LoVo (cell line): ENCODE measurements at regions not wholly inside any gene's neighbourhood (a gene's known extent, or its start where the extent isn't known, plus 50 kb on each side); places are given as distances from the start of the nearest gene placed in this dataset.
"Not testable (repeated sequence)": the region's sequence is repeated elsewhere in the genome, so short reads cannot be mapped to it uniquely, and the experiment has no call there.

Source experiments
- DNase-seq: peaks from one replicate; pipeline ENCODE4 v3.0.0-alpha.2; 2016; ENCODE audit warnings: low spot score

- no peak for DNase-seq
These were observed 404.4 kb downstream of the CYLC2 start for GRCh38 chr9:103399535-103399934.

- no peak for DNase-seq
These were observed 412.1 kb downstream of the CYLC2 start for GRCh38 chr9:103407260-103407659.

GRCh38 chr9:103410059-103410458, 414.9 kb downstream of the CYLC2 start:
- no peak for DNase-seq

- DNase-seq, result no peak
These were observed 432.6 kb downstream of the CYLC2 start for GRCh38 chr9:103427696-103428095.

- DNase-seq, result no peak
These were observed 435.3 kb downstream of the CYLC2 start for GRCh38 chr9:103430469-103430868.

GRCh38 chr9:103431809-103432208, 436.7 kb downstream of the CYLC2 start:
- DNase-seq, result no peak

GRCh38 chr9:103444176-103444575, 449.0 kb downstream of the CYLC2 start:
- no peak for DNase-seq

GRCh38 chr9:103458826-103459225, 463.7 kb downstream of the CYLC2 start:
- no peak for DNase-seq

GRCh38 chr9:103471241-103471640, 476.1 kb downstream of the CYLC2 start:
- DNase-seq, result no peak

GRCh38 chr9:103474156-103474555, 479.0 kb downstream of the CYLC2 start:
- DNase-seq, result no peak

GRCh38 chr9:103483471-103484096, 488.5 kb downstream of the CYLC2 start:
- DNase-seq, result no peak

GRCh38 chr9:103485138-103485537, 490.0 kb downstream of the CYLC2 start:
- DNase-seq, result no peak

GRCh38 chr9:103514767-103515166, 519.6 kb downstream of the CYLC2 start:
- DNase-seq, result no peak

GRCh38 chr9:103522409-103522808, 527.3 kb downstream of the CYLC2 start:
- DNase-seq, result no peak

- DNase-seq, result no peak
These were observed 535.8 kb downstream of the CYLC2 start for GRCh38 chr9:103530934-103531333.

- no peak for DNase-seq
These were observed 538.2 kb downstream of the CYLC2 start for GRCh38 chr9:103533318-103533717.

- DNase-seq, result no peak
These were observed 542.3 kb downstream of the CYLC2 start for GRCh38 chr9:103537426-103537825.

GRCh38 chr9:103545260-103545659, 548.8 kb upstream of the SMC2 start:
- DNase-seq, result no peak

- no peak for DNase-seq
These were observed 541.4 kb upstream of the SMC2 start for GRCh38 chr9:103552712-103553111.

- DNase-seq, result no peak
These were observed 520.1 kb upstream of the SMC2 start for GRCh38 chr9:103574056-103574455.

- DNase-seq, result no peak
These were observed 507.4 kb upstream of the SMC2 start for GRCh38 chr9:103586721-103587120.

GRCh38 chr9:103601287-103601686, 492.8 kb upstream of the SMC2 start:
- no peak for DNase-seq

GRCh38 chr9:103611950-103612349, 482.2 kb upstream of the SMC2 start:
- not testable (repeated sequence) for DNase-seq

GRCh38 chr9:103615994-103616393, 478.1 kb upstream of the SMC2 start:
- no peak for DNase-seq

GRCh38 chr9:103617046-103617445, 477.1 kb upstream of the SMC2 start:
- DNase-seq, result no peak
